ENCODE measurements at regions not wholly inside any gene's neighbourhood (a gene's known extent, or its start where the extent isn't known, plus 50 kb on each side); places are given as distances from the start of the nearest gene placed in this dataset.
"Not testable (repeated sequence)": the region's sequence is repeated elsewhere in the genome, so short reads cannot be mapped to it uniquely, and the experiment has no call there.

DNA sequence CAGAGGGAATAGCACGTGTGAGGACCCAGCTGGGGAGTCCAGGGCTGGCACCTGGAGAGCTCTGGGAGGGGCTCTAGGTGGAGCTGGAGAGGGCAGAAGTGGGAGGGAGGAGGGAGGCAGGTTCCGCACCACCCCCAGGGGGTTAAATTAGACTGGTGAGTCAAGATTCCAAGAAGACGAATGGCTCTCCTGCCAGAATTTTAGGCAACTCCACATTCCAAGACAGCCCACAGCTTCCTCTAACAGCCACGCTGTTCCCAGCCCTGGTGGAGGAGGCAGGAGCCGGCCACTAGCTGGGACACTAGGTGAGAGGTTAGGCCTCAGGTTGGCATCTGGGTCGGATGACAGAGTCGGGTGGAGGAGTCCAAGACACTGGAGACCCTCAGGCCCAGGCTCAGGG lies 60.2 kb downstream of the TFAP2C start:
- no peak for DNase-seq (ENCODE audit: low read depth, low spot score)

DNA sequence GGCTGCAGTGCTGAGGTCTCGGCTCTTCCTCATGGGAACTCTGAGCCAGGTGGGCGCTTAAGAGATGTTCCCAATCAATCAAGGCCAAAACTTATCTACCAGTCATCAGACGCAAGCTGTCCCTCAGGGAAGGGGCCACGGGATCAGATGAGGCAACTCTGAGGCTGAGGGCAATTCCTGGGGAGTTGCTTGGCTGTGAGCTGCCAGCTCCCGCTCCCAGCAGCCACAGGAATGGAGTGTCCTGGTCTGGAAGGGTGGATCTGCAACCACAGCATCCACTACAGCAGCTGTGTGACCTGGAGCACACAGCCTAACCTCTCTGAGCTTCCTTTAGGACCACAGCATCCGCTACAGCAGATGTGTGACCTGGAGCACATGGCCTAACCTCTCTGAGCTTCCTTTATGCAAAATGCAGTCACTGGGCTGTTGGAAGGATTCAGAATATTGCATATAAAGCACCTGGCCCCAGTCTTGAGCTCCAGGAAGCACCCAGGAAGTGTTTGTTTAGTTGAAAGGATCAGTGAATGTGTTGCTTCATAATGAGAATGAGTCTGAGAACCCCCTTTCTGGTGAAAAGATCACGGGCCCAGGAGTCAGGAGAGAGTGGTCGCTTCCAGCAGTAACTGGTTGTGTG lies 60.9 kb downstream of the TFAP2C start:
- DNase-seq (ENCODE audit: low read depth, low spot score): no peak

DNA sequence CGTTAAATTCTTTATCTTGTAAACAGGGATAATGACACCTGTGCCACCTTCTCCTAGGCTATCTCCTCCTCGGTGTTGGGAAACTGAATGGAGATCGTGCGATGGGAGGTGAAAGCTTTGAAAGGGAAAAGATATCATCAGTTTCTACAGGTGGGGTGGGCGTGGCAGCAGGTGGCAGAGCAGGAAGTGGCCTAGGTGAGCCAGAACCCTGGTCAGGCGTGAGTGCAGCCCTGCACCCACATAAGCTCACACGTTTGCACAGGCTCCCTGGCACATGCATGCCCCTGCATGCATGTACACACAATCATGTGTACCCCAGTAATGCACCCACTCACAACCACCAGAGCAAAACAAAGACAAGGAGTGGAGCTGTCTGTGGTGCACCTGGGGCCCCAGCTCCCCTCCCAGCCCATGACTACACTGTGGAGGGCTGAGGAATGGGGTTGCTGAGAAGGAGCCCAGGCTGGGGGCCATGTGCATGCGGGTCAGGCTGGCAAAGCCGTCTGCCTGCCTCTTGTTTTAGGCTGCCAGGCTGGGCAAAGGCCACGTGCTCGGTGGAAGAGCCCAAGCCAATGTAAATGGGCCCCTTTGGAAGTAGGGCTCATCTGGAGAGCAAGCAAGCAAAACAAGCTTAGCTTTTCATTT lies 61.5 kb downstream of the TFAP2C start:
- no peak for DNase-seq (ENCODE audit: low read depth, low spot score)

DNA sequence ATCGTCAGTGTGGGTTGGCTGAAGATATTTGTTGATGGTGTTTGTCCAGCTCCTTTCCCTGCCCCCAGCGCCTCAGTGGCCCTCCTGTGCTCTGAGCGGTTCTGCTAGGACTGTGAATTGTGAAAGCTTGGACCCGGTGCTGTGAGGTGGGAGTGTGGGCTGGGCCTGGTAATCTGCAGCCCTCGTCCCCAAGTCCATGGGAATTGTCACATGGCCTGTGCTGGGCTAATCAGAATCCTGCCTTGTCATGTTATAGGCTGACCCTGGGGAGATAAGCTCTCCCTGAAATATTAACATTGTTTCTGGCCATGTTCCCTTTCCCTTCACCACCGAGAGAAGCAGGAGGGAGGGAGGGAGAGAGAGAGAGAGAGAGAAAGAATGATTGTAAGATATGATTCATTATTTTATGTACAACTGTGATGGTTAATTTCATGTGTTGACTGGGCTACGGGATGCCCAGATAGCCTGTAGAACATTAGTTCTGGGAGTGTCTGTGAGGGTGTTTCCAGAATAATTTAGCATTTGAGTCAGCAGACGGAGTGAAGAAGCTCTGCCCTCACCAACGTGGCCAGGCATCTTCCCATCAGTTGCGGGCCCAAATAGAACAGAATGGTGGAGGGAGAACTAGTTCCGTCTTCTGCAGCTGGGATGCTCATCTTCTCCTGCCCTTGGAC lies 62.4 kb downstream of the TFAP2C start:
- no peak for DNase-seq (ENCODE audit: low read depth, low spot score)

DNA sequence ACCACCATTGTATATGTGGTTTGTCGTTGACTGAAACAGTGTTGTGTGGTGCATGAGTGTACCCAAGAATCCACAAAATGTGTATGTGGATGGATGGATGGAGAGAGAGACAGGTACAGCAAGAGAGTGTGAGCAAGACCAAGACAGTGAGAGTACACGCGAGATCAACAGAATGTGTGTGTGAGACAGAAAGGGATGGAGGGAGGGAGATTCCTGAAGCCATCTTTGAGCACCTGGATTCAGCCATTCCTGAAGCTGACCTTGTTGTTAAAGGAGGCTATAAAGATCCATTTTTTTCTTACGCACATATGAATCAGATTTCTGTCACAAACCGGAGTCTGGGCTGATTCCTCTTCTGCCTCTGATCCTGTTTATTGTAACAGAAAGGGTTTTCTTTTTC lies 64.1 kb downstream of the TFAP2C start:
- DNase-seq (ENCODE audit: low read depth, low spot score): no peak

DNA sequence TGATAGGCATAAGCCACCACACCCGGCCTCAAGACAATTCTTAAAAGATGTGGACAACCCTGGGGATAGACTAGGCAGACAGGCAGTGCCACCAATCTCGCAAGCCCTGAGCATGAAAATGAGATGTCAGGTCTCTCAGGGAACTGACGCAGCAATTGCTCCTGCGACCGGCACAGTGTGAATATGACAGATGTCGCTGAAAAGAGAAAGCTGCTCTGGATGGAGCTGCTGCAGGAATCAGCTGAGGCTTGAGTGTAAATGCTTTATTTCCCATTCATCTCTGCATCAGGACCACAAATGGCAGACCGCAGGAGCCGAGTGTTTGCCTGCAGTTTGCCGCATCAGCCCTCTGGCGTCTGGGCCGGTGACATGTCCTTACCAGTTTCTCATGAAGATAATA lies 68.4 kb downstream of the TFAP2C start:
- DNase-seq (ENCODE audit: low read depth, low spot score): no peak

DNA sequence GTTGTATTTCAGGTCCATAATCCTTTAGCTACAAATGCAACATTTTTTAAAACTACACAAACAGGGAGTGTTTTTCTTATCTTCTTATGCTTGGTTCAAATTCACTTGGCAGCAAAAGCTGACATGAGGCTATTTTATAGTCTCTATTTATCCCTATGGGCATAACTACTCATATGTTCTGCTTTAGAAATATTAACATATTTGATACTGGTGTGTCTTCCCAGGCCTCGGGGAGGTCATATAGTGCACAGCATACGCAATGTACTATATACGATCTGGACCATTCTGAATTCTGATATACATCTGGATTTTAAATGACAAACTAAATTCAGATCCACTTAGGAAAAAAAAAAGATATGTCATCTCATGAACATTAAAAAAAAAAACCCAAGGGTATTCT lies 69.2 kb downstream of the TFAP2C start:
- DNase-seq (ENCODE audit: low read depth, low spot score): no peak

DNA sequence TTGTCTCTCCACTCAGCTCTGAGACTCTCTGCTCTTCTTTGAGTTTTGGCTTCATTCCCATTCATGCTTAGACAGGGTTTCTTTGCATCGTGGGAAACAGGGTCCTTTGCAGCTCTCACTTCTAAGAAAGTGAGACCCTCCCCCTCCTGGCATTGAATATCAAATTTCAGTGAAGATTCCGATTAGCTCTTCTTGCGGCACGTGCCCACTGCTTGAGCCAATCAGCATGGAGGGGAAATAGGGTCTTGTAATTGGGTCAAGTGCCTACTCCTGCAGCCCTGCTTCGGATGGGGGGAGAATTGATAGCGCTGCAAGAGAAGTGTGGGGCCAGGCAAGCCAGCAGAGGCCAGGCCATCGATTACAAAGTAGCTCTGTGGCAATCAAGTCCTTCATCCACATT lies 69.6 kb downstream of the TFAP2C start:
- no peak for DNase-seq (ENCODE audit: low read depth, low spot score)

DNA sequence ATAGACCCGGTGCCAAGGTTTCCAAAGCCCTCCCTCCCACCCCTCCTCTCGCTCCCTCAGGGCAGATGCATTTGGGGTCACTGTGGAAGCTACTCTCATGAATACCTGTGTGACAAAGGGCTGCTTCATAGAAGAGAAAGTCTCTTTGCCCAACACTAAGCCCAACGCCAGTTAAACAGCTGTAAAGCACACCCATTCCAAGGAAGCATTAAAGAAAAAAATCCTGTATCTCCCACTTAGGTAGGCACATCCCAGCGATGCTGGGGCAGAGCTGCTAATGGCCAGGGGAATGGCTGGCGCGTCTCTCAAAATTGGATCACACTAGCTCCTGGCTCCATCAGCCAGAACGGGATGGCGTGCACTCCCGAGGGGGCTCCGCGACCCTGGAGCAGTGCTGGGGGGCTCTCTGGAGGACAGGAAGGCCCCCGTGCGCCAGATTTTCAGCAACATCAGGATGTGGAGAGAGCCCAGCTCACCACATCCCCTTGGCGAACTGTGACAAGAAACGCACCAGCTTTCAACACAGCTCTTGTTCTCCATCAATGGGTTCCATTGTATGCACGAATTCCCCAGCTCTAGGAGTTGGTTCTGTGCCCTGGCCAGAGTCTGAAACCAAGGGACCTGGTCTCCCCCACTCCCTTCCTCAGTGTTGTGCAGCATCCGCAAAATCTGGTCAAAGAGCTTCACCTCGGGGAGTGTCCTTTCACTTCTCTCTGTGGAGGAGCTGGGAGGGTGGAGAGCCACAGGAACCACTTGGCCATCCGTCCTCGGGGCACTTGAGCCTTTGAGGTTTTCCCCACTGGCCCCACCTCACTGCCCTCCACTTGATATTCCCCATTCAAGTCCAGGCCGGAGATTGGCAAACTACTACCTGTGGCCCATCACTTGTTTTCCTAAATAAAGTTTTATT lies 74.1 kb downstream of the TFAP2C start:
- DNase-seq (ENCODE audit: low read depth, low spot score): no peak

DNA sequence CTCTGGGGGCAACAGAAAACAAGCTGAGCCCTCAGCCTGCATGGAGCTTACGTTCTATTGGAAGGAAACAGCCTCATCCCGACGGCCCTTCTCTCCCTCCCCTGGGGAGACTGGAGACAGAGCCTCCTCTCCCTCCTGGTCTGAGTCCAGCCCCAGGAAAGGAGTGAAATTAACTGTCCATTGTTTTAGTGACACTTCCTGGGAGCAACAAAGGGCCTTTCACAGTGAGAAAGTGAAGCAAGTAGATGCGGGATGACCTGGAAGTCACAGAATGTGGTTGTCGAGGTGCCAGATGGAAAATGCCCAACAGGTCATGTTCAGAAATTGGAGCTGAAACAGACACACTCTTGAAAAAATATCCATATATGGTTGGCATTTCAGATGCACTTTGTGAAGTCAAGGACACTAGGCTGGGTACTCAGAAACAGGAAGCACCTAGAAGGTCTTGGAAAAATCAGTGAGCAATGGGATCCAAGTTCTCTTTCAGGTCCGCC lies 77.8 kb downstream of the TFAP2C start:
- no peak for DNase-seq (ENCODE audit: low read depth, low spot score)

DNA sequence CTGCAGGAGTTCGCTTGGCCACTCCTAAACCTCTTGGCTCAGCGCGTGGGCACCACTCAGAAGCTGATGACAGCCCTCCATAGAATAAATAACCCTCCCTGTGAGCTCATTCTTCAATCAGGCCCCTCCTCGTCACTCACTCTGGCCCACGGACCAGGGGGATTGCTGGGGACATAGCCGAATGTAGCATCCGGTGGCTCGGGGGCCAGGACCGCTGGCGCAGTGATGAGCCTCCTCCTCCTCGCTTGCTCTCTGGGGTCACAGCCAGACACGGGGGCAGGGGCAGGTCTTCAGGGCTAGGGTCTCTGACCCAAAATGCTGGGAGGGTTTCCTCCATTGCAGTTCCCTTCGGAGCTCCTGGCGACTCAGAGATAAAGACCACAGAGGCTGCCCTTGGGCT lies 79.9 kb downstream of the TFAP2C start:
- DNase-seq (ENCODE audit: low read depth, low spot score): no peak

DNA sequence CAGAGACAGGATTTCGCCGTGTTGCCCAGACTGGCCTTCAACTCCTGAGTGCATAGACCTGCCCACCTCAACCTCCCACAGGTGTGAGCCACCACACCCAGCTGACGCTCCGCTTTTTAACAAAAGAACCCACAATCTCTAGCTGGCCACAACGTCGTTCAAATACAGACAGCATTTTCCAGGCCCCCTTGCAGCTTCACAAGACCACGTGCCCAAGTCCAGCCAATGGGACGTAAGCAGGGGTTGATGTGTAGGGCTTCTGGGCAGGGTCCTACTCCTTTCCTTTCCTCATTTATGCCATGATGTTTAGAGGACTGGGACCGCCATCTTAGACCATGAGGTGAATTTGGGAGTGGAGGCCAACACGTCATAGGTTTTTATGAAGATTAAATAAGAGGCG lies 81.0 kb downstream of the TFAP2C start:
- DNase-seq (ENCODE audit: low read depth, low spot score): no peak

DNA sequence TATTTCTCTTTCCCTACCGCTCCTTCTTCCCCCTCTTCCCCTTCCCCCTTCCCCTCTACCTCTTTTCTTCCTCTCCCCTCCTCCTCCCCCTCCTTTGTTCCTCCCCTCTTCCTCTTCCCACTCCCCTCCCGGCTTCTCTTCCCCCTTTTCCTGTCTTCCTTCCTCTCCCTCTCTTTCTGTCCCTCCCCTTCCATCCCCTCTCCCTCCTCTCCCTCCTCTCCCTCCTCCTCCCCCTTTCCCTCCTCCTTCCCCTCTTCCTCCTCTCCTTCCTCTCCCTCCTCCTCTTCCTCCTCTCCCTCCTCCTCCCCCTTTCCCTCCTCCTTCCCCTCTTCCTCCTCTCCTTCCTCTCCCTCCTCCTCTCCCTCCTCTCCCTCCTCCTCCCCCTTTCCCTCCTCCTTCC lies 81.5 kb downstream of the TFAP2C start:
- DNase-seq (ENCODE audit: low read depth, low spot score): not testable (repeated sequence)

DNA sequence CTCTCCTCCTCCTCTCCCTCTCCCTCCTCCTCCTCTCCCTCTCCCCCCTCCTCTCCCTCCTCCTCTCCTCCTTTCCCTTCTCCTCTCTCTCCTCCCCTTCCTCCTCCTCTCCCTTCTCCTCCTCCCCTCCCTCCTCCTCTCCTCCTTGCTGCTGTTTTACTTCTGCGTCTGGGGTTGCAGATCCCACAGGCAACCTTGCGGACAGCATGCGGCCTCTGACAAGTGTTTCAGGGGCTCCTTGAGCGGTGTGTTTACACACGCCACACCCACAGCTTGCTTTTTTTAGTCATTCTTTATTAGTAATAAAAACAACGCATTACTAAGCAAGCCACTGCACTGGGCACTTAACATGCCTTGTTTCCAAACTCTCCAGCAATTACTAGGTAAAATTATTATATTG lies 81.9 kb downstream of the TFAP2C start:
- DNase-seq (ENCODE audit: low read depth, low spot score): peak; percentile 12

DNA sequence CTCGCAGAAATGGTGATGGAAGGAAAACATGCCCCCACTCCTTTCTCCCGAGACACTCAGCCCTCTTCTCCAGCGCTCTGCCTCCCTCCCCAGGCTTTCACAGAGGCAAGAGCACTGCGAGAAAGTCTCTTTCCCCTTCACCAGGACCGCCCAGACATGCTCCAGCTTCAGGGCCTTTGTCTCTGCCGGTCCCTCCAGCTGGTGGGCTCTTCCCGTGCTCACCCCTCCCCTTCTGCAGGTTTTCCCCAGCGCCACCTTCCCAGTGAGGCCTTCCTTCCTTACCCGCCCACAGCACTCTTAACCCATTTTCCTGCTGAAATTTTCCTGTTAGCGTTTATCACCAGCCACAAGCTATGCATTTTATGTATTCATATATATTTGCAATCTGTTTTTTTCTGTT lies 86.2 kb downstream of the TFAP2C start:
- no peak for DNase-seq (ENCODE audit: low read depth, low spot score)

DNA sequence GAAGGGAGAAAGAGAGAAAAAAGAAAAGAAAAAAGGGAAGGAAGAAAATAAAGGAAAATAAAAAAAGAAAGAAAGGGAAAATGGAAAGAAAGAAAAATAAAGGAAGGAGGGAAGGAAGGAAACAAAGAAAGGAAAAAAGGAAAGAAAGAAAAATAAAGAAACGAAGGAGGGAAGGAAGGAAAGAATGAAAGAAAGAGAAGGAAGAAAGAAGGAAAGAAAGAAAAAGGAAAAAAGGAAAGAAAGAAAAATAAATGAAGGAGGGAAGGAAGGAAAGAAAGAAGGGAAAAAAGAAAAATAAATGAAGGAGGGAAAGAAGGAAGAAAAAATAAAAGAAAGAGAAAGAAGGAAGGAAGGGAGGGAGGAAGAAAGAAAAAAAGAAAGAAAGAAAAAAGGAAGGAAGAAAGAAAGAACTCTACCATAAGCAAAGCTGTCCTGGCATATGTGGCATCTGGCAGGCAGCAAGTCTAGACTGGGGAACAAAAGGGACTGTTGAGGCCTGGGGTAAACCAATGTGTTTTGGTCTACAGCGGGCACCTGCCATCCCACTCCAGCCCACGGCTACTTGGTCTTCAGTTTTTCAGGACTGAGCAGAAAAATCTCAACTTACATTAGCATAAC lies 86.9 kb downstream of the TFAP2C start:
- DNase-seq (ENCODE audit: low read depth, low spot score): no peak

DNA sequence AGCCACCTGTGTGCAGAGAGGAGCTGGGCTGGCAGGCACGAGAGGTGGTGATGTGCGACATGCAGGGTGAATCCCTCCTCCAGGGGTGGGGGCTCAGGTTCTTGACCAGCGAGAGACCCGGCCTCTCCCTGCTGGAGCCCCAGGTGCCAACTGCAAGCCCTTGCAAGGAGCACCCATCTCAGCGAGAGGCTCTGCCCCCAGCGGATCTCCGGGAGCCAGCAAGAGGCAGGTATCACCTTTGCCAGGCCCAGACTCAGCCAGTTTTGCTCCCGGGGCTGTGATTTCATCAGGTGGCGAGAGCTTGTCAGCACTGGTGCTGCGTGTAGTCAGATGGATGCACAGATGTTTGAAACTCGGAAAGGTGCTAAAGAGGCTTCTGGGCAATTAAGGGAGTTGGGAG lies 87.7 kb downstream of the TFAP2C start:
- DNase-seq (ENCODE audit: low read depth, low spot score): no peak

DNA sequence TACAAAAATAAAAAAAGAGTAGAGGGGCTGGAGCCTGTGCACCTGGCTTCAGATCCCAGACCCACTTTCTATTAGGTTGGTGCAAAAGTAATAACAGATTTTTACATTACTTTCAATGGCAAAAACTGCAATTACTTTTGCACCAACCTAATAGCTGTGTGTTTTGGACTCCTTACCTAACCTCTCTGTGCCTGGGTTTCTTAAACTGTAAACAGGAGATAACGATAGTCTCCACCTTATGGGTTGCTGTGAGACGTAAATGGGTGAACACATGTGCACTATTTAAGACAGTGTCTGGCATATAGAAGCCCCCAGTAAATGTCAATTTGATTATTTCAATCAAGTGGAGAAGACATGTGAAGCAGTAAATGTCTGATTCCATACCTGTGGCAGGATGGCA lies 89.7 kb downstream of the TFAP2C start:
- DNase-seq (ENCODE audit: low read depth, low spot score): no peak

DNA sequence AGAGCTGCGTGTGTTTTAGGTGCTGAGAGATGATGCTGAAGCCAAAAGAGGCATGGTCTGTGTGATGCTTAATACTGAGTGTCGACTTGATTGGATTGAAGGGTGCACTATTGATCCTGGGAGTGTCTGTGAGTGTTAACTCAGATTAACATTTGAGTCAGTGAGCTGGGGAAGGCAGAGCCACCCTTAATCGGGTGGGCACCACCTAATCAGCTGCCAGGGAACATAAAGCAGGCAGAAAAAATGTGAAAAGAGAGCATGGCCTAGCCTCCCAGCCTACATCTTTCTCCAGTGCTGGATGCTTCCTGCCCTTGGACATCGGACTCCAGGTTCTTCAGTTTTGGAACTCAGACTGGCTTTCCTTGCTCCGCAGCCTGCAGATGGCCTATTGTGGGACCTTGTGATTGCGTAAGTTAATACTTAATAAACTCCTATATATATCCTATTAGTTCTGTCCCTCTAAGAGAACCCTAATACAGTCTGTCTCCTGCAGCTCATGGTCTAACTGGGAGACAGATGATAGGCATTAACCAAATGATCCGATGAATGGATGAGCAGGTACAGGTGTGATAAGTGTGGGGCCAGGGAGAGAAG lies 91.6 kb downstream of the TFAP2C start:
- no peak for DNase-seq (ENCODE audit: low read depth, low spot score)

DNA sequence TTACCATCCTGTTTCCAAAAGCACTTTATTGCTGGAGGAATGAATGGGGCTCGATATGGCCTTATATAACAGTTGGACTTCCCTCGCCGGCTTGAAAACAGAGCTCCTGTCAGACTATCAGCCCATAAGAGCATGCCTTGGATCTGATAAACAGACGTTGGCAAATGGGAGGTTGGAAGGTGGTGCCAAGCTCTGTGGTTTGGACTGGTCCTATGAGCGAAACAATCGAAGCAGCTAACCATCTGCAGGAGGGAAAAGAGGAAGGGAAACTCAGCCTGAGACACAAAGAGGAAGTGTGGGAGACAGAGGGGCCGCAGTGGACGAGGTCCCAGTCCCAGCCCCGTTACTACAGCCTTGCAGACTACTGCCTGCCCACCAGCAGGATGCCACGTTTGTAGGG lies 92.9 kb downstream of the TFAP2C start:
- no peak for DNase-seq (ENCODE audit: low read depth, low spot score)

DNA sequence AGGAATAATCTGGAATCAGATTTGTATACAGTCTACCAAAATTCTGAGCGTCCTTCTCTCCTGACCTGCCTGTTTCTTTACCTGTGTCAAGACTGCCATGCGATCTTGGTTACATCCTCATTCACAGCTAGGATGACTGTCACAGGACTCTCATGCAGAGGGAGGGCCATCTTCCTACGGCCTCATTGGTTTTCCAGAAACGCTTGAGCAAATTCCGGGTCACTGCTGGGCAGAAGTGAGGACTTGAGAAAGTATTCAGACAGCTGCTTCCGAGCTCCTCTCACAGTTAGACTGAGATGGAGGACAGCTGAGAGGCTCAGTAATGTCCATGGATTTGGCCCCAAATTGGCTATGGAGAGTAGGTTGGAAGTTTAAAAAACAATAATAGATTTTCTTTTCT lies 94.2 kb downstream of the TFAP2C start:
- DNase-seq (ENCODE audit: low read depth, low spot score): no peak

All from brain pericyte (primary cell).